ENCODE measurements at regions not wholly inside any gene's neighbourhood (a gene's known extent, or its start where the extent isn't known, plus 50 kb on each side); places are given as distances from the start of the nearest gene placed in this dataset.
"Not testable (repeated sequence)": the region's sequence is repeated elsewhere in the genome, so short reads cannot be mapped to it uniquely, and the experiment has no call there.

DNA sequence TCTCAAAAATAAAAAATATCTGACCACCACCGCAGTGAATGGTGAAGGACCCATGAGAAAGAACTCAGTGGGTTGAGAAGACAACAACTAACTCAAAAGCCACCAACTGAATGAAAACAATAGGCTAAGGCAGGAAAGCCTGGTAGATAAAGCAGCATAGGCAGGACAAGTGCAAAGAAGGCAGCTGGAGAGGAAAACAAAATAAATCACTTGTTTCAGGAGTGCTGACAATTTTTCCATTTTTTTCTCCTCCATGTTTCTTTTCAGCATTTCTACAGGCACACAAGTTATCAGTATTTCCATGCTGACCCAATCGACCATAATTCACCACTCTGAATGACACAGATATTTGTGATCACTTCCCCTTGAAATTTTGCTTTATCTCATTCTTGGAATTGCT lies 597.8 kb downstream of the LIG4 start:
- 47 to 58% (median 54%) methylated on average over 2 of the region's 2 CpGs for WGBS, 5 donors

DNA sequence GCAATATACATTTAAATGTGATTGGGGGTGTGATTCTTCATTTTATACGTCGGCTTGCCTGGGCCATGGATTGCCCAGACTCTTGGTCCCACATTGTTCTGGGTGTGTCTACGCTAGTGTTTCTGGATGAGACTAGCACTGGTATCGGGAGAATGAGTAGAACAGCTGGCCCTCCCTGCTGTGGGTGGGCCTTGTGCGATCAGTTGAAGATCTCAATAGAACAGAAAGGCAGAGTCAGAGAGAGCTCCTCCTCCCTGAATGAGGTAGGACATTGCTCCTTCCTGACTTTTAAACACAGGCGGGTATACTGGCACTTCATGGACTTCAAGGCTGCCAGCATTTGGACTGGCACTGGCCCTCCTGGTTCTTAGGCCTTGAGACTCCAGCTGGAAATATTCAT lies 603.0 kb downstream of the LIG4 start:
- Histone ChIP-seq H3K27ac (no peak overlapping the region), H3K9me3 (no peaks in the 10 kb centered on the region), H3K27me3 (no peaks in the 10 kb centered on the region), H3K4me1 (no peaks in the 10 kb centered on the region), H3K36me3 (no peaks in the 10 kb centered on the region), H3K4me3 (no peak overlapping the region)
- TF ChIP-seq POLR2A (IDR thresholded peaks at IDR 0.05) = no peak
- TF ChIP-seq, protein P1, sequence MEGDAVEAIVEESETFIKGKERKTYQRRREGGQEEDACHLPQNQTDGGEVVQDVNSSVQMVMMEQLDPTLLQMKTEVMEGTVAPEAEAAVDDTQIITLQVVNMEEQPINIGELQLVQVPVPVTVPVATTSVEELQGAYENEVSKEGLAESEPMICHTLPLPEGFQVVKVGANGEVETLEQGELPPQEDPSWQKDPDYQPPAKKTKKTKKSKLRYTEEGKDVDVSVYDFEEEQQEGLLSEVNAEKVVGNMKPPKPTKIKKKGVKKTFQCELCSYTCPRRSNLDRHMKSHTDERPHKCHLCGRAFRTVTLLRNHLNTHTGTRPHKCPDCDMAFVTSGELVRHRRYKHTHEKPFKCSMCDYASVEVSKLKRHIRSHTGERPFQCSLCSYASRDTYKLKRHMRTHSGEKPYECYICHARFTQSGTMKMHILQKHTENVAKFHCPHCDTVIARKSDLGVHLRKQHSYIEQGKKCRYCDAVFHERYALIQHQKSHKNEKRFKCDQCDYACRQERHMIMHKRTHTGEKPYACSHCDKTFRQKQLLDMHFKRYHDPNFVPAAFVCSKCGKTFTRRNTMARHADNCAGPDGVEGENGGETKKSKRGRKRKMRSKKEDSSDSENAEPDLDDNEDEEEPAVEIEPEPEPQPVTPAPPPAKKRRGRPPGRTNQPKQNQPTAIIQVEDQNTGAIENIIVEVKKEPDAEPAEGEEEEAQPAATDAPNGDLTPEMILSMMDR (IDR thresholded peaks at IDR 0.05) = no peak
- no peak for TF ChIP-seq EP300 (IDR thresholded peaks at IDR 0.05)
- TF ChIP-seq POLR2AphosphoS5 (IDR thresholded peaks at IDR 0.05) = no peak
- no peak for DNase-seq
- WGBS, 5 donors = 76 to 96% (median 95%) methylated on average over 6 of the region's 6 CpGs
- intact Hi-C loops (cut with DNase I; ENCODE audit: low total_unique reads) = no loop called here

More for the DNA sequence above, 597.8 kb downstream of the LIG4 start:
- TF ChIP-seq POLR2AphosphoS5 (IDR thresholded peaks at IDR 0.05) (no peak), EP300 (IDR thresholded peaks at IDR 0.05) (no peak), POLR2A (IDR thresholded peaks at IDR 0.05) (no peak)
- TF ChIP-seq, protein P1 (IDR thresholded peaks at IDR 0.05) = no peak
- intact Hi-C loops (cut with DNase I; ENCODE audit: low total_unique reads) = no loop called here
- Histone ChIP-seq H3K4me1 (no peaks in the 10 kb centered on the region), H3K4me3 (no peak overlapping the region), H3K36me3 (no peaks in the 10 kb centered on the region), H3K9me3 (no peaks in the 10 kb centered on the region), H3K27me3 (no peaks in the 10 kb centered on the region), H3K27ac (no peak overlapping the region)
- no peak for DNase-seq

DNA sequence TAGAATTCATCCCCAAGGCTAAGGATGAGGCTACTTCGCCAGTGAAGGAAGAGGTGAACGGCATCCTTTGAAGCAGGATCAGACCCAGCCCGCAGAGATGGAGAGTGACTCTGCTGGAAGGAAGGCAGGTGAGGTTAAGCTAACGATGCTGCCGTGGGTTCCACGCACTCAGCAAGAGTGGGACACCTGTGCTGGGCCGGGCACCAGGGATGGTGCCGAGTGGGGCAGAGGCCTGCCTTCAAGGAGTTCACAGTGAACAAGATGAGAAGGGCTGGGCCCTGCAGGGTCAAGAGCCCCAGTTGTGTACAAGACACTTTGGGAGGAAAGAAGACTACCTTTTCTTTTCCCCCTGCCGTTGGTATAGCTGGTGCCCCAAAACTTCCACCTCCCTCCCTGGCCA lies 606.6 kb downstream of the LIG4 start:
- Histone ChIP-seq H3K9me3 (no peaks in the 10 kb centered on the region), H3K4me3 (no peak overlapping the region), H3K36me3 (no peaks in the 10 kb centered on the region), H3K27ac (no peak overlapping the region), H3K4me1 (no peaks in the 10 kb centered on the region), H3K27me3 (no peaks in the 10 kb centered on the region)
- 82 to 95% (median 88%) methylated on average over 9 of the region's 9 CpGs for WGBS, 5 donors
- no peak for DNase-seq
- intact Hi-C loops (cut with DNase I; ENCODE audit: low total_unique reads) = no loop called here
- TF ChIP-seq POLR2A (IDR thresholded peaks at IDR 0.05) = no peak
- TF ChIP-seq, protein P1 (IDR thresholded peaks at IDR 0.05) = no peak
- TF ChIP-seq POLR2AphosphoS5 (IDR thresholded peaks at IDR 0.05) = no peak
- no peak for TF ChIP-seq EP300 (IDR thresholded peaks at IDR 0.05)

DNA sequence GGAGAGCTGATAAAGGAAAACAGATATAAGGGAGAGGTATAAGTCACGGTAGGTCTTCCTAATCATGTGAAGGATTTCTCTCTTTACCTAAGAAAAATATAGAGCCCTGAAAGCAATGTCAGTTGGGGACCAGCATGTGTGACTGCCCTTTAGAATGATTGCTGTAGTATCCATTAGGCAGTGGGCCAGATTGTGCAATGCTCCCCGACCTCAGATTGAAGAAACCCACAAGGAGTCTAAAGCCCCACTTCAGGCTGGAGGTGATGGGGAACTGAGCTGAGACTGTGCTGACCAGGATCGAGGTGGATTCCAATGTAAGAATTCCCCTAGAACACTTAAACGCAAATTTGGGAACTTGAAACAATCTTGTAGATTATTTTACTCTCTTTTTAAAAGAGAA lies 614.4 kb downstream of the LIG4 start:
- Histone ChIP-seq H3K36me3 (no peaks in the 10 kb centered on the region), H3K9me3 (no peaks in the 10 kb centered on the region), H3K27me3 (no peaks in the 10 kb centered on the region), H3K4me3 (no peak overlapping the region), H3K27ac (no peak overlapping the region), H3K4me1 (no peaks in the 10 kb centered on the region)
- DNase-seq = no peak
- intact Hi-C loops (cut with DNase I; ENCODE audit: low total_unique reads) = no loop called here
- WGBS, 5 donors = 49 to 83% (median 82%) methylated on average over 4 of the region's 4 CpGs
- TF ChIP-seq POLR2AphosphoS5 (IDR thresholded peaks at IDR 0.05) (no peak), POLR2A (IDR thresholded peaks at IDR 0.05) (no peak), EP300 (IDR thresholded peaks at IDR 0.05) (no peak)
- TF ChIP-seq, protein P1 (IDR thresholded peaks at IDR 0.05) = no peak

DNA sequence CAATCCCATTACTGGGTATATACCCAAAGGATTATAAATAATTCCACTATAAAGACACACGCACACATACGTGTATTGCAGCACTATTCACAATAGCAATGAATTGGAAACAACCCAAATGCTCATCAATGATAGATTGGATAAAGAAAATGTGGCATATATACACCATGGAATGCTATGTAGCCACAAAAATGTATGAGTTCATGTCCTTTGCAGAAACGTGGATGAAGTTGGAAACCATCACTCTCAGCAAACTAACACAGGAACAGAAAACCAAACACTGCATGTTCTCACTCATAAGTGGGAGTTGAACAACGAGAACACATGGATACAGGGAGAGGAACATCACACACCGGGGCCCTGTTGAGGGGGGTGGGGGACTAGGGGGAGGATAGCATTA lies 619.0 kb downstream of the LIG4 start:
- intact Hi-C loops (cut with DNase I; ENCODE audit: low total_unique reads); H3K27ac ChIP-seq; H3K36me3 ChIP-seq; H3K27me3 ChIP-seq; H3K9me3 ChIP-seq; H3K4me3 ChIP-seq; H3K4me1 ChIP-seq; DNase-seq: not testable (repeated sequence)
- WGBS, 5 donors = 63 to 71% (median 66%) methylated on average over 5 of the region's 5 CpGs
